B cell (primary cell): ENCODE measurements at regions not wholly inside any gene's neighbourhood (a gene's known extent, or its start where the extent isn't known, plus 50 kb on each side); places are given as distances from the start of the nearest gene placed in this dataset.

Experiments
- ATAC-seq: fragments of 200-7000 bp; cut with Tn5 transposase; one replicate; pipeline ENCODE4 v1.10.0; 2021; ENCODE audit warnings: low read depth, mild to moderate bottlenecking, moderate number of reproducible peaks, moderate library complexity
- CTCF ChIA-PET: fragments of 350-600 bp; sonication (Branson Sonifier 250); formaldehyde crosslinking; loops from one replicate; lab custom pipeline; 2021; ENCODE audit warnings: antibody characterized with exemption, inconsistent platforms; lab: Charles Lee
- POLR2A ChIA-PET: fragments of 350-600 bp; sonication (Branson Sonifier 250); formaldehyde crosslinking; loops from one replicate; lab custom pipeline; 2021; ENCODE audit warnings: antibody characterized with exemption; lab: Charles Lee
- DNase-seq: peaks from one replicate; pipeline ENCODE4 v3.0.0; 2013
- H2AFZ ChIP-seq: 2 replicates; pipeline ENCODE4 v1.6.1; 2012; ENCODE audit warnings: mild to moderate bottlenecking, low read depth, low read length; ENCODE audit not compliant: insufficient read depth, poor library complexity, severe bottlenecking
- H3K27ac ChIP-seq, 2 donors: 1 replicate in 1 of 2; 2 replicates in 1 of 2; pipeline ENCODE4 v1.5.1; 2012 to 2013; ENCODE audit warnings: low read length in 2 of 2, mild to moderate bottlenecking in 2 of 2, moderate library complexity in 1 of 2
- H3K27me3 ChIP-seq, 4 experiments: fragments of 200-600 bp in 1 of 4; sonication (generic) in 1 of 4; replicated peaks in 1 of 4; 1 replicate in 2 of 4; 2 replicates in 2 of 4; pipeline versions ENCODE4 v1.6.1 to v1.7.0; 2013 to 2016; ENCODE audit warnings: low read length in 3 of 4, mild to moderate bottlenecking in 2 of 4, mixed read lengths in 1 of 4, moderate library complexity in 1 of 4; ENCODE audit not compliant: insufficient read depth in 4 of 4, control insufficient read depth in 3 of 4; ENCODE audit errors: control extremely low read depth in 1 of 4
- H3K36me3 ChIP-seq, 2 experiments: replicated peaks in 1 of 2; 1 replicate in 1 of 2; 2 replicates in 1 of 2; pipeline versions ENCODE4 v1.6.1 to v1.7.1; 2013; ENCODE audit warnings: low read length in 1 of 2; ENCODE audit not compliant: insufficient read depth in 2 of 2, control insufficient read depth in 1 of 2; ENCODE audit errors: control extremely low read depth in 1 of 2, extremely low read depth in 1 of 2
- H3K4me1 ChIP-seq, 2 donors: fragments of 200-600 bp in 1 of 2; sonication (generic) in 1 of 2; 1 replicate in 1 of 2; 2 replicates in 1 of 2; pipeline versions ENCODE4 v1.5.1 to v1.6.1; 2013 to 2017; ENCODE audit warnings: low read length in 2 of 2; ENCODE audit not compliant: control insufficient read depth in 2 of 2, insufficient read depth in 2 of 2
- H3K4me2 ChIP-seq: replicated peaks from 2 replicates; pipeline ENCODE3; 2012; ENCODE audit warnings: mild to moderate bottlenecking, low read depth, low read length; ENCODE audit not compliant: poor library complexity, severe bottlenecking
- H3K4me3 ChIP-seq, 5 experiments: fragments of 200-600 bp in 1 of 5; sonication (generic) in 1 of 5; 1 replicate in 3 of 5; 2 replicates in 2 of 5; pipeline versions ENCODE4 v1.5.1 to v1.7.0; 2011 to 2016; ENCODE audit warnings: low read length in 4 of 5, mild to moderate bottlenecking in 4 of 5, low read depth in 2 of 5, control low read depth in 1 of 5, moderate library complexity in 1 of 5; ENCODE audit not compliant: insufficient read depth in 1 of 5; ENCODE audit errors: control extremely low read depth in 1 of 5, extremely low read depth in 1 of 5
- H3K79me2 ChIP-seq: fragments of 200-600 bp; sonication (generic); one replicate; pipeline ENCODE4 v1.6.0; 2016; ENCODE audit warnings: low read length; ENCODE audit not compliant: control insufficient read depth, insufficient read depth
- H3K9ac ChIP-seq: fragments of 200-600 bp; sonication (generic); 2 replicates; pipeline ENCODE4 v1.6.1; 2017; ENCODE audit warnings: mild to moderate bottlenecking, low read length, moderate library complexity
- H3K9me3 ChIP-seq, 3 donors: one replicate each; pipeline versions ENCODE4 v1.6.1 to v1.7.1; 2013; ENCODE audit warnings: low read length in 2 of 3; ENCODE audit not compliant: control insufficient read depth in 2 of 3, insufficient read depth in 1 of 3; ENCODE audit errors: control extremely low read depth in 1 of 3
- H4K20me1 ChIP-seq: 2 replicates; pipeline ENCODE4 v1.6.0; 2012; ENCODE audit warnings: mild to moderate bottlenecking, low read length; ENCODE audit not compliant: insufficient read depth, control insufficient read depth, poor library complexity, severe bottlenecking
- H3K27ac Mint-ChIP-seq: one replicate; pipeline ENCODE4 v1.8.0; 2021; ENCODE audit warnings: mixed read lengths
- H3K27me3 Mint-ChIP-seq: one replicate; pipeline ENCODE4 v1.8.0; 2021; ENCODE audit warnings: mixed read lengths
- H3K4me1 Mint-ChIP-seq: one replicate; pipeline ENCODE4 v1.8.0; 2021; ENCODE audit warnings: mixed read lengths
- H3K4me3 Mint-ChIP-seq: one replicate; pipeline ENCODE4 v1.8.0; 2021; ENCODE audit warnings: mixed read lengths
- H3K9me3 Mint-ChIP-seq: one replicate; pipeline ENCODE4 v1.8.0; 2022; ENCODE audit warnings: mixed read lengths; ENCODE audit not compliant: insufficient read depth
- EZH2 ChIP-seq: IDR thresholded peaks from 2 replicates; pipeline ENCODE4 v1.6.1; 2012; ENCODE audit warnings: borderline replicate concordance, low read depth, mild to moderate bottlenecking, moderate library complexity, low read length; ENCODE audit not compliant: insufficient read depth, poor library complexity, severe bottlenecking
- WGBS: methylation state at CpG from one replicate; pipeline ENCODE4 v1.1.5; 2013; ENCODE audit warnings: missing lambda C conversion rate; ENCODE audit not compliant: insufficient coverage; 5-methylcytosine and 5-hydroxymethylcytosine counted together
- intact Hi-C: fragments of 100-400 bp; cut with micrococcal nuclease; formaldehyde crosslinking; loops from one replicate; pipeline ENCODE4 v1.10.0; 2022
- TF ChIP-seq, protein P1 (sequence below): fragments of 200-600 bp; IDR thresholded peaks from one replicate; pipeline ENCODE4 v1.8.0; 2022; ENCODE audit warnings: antibody characterized with exemption, mild to moderate bottlenecking

DNA sequence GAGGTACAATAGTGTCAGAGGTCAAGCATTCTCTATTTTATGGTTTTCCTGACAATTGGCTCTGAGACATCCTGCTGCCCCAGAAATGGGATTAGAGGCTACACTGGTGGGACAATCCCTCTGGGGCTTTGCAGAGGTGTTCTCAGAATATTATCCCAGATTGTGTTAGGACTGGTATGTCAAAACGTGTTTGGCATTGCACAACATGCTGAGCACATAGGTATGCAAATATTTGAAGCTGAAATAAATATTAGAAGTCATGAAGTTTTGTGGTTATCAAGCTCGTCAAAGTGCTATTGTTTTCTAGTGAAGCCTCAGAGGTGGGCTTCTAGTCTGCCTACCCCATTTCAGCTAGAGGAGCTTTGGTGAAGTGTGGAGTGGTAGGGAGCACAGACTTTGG is 304.4 kb downstream of the MAN2A1 start:
- intact Hi-C loops: no loop called here
- CTCF ChIA-PET: no interaction called here
- Histone ChIP-seq H3K27ac (no peak overlapping the region), H3K9me3 (no peaks in the 10 kb centered on the region), H3K27me3 (no peaks in the 10 kb centered on the region), H2AFZ (no peak overlapping the region), H3K4me1 (no peaks in the 10 kb centered on the region), H3K79me2 (no peaks in the 10 kb centered on the region), H3K4me3 (no peak overlapping the region), H3K4me2 (no peak overlapping the region), H3K9ac (no peak overlapping the region), H4K20me1 (no peaks in the 10 kb centered on the region), H3K36me3 (no peaks in the 10 kb centered on the region)
- Mint-ChIP-seq H3K4me1 (no peaks in the 10 kb centered on the region), H3K27me3 (peaks cover 10% of the 10 kb centered on the region), H3K27ac (no peak overlapping the region), H3K4me3 (no peak overlapping the region), H3K9me3 (peaks cover 2% of the 10 kb centered on the region)
- DNase-seq: no peak
- POLR2A ChIA-PET: no interaction called here
- TF ChIP-seq, protein P1, sequence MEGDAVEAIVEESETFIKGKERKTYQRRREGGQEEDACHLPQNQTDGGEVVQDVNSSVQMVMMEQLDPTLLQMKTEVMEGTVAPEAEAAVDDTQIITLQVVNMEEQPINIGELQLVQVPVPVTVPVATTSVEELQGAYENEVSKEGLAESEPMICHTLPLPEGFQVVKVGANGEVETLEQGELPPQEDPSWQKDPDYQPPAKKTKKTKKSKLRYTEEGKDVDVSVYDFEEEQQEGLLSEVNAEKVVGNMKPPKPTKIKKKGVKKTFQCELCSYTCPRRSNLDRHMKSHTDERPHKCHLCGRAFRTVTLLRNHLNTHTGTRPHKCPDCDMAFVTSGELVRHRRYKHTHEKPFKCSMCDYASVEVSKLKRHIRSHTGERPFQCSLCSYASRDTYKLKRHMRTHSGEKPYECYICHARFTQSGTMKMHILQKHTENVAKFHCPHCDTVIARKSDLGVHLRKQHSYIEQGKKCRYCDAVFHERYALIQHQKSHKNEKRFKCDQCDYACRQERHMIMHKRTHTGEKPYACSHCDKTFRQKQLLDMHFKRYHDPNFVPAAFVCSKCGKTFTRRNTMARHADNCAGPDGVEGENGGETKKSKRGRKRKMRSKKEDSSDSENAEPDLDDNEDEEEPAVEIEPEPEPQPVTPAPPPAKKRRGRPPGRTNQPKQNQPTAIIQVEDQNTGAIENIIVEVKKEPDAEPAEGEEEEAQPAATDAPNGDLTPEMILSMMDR: no peak
- no peak for TF ChIP-seq EZH2
- no peak for ATAC-seq
- 75% methylated on average over 2 of the region's 2 CpGs for WGBS

DNA sequence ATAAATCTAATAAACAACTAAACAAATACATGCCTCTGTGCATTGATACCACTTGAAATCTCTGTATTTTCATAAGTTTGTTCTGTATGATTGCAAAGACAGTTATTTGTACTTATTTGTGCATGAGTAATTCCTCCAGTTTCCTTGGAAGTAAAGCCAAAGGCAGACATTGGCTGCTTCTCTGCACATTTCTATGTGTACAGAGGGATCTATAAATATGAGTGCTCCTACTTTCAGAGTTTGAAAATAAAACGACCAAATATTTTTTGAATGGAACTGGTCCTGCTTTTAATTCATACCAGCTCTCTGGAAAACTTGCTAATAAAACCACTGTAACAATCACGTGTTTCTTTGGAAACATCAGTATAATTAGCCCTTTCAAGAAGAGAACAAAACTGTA is 306.5 kb downstream of the MAN2A1 start:
- H3K79me2 ChIP-seq: no peaks in the 10 kb centered on the region
- no peaks in the 10 kb centered on the region for H3K27me3 ChIP-seq
- H3K27ac ChIP-seq: no peak overlapping the region
- no peaks in the 10 kb centered on the region for H3K9me3 ChIP-seq
- no peak for TF ChIP-seq EZH2
- TF ChIP-seq, protein P1: no peak
- H3K9me3 Mint-ChIP-seq: peaks cover 2% of the 10 kb centered on the region
- H3K9ac ChIP-seq: no peak overlapping the region
- no peaks in the 10 kb centered on the region for H3K36me3 ChIP-seq
- CTCF ChIA-PET: no interaction called here
- no peak overlapping the region for H2AFZ ChIP-seq
- no peak overlapping the region for H3K4me2 ChIP-seq
- H3K4me1 ChIP-seq: no peaks in the 10 kb centered on the region
- ATAC-seq (no peak), DNase-seq (no peak)
- H3K4me1 Mint-ChIP-seq: no peaks in the 10 kb centered on the region
- intact Hi-C loops: no loop called here
- H4K20me1 ChIP-seq: no peaks in the 10 kb centered on the region
- POLR2A ChIA-PET: no interaction called here
- H3K4me3 ChIP-seq: no peak overlapping the region
- no CpG with 5 or more reads among the region's 2 CpGs for WGBS
- peaks cover 14% of the 10 kb centered on the region for H3K27me3 Mint-ChIP-seq
- no peak overlapping the region for H3K27ac Mint-ChIP-seq
- no peak overlapping the region for H3K4me3 Mint-ChIP-seq
